Endothelial cell of umbilical vein (primary cell): ENCODE measurements at regions not wholly inside any gene's neighbourhood (a gene's known extent, or its start where the extent isn't known, plus 50 kb on each side); places are given as distances from the start of the nearest gene placed in this dataset.

ENCODE experiments used
- CTCF ChIP-seq, 2 donors: IDR thresholded peaks; 1 replicate in 1 of 2; 2 replicates in 1 of 2; pipeline ENCODE4 v1.5.1; 2011; ENCODE audit warnings: low read length in 2 of 2, mild to moderate bottlenecking in 2 of 2, moderate library complexity in 2 of 2, control low read depth in 1 of 2, inconsistent platforms in 1 of 2, low read depth in 1 of 2; ENCODE audit not compliant: insufficient read depth in 1 of 2; ENCODE audit errors: extremely low read depth in 1 of 2
- POLR2A ChIP-seq: IDR thresholded peaks from 2 replicates; pipeline ENCODE4 v1.6.1; 2012; ENCODE audit warnings: low read depth, mild to moderate bottlenecking, control low read depth, low read length
- POLR2AphosphoS5 ChIP-seq: IDR thresholded peaks from 2 replicates; pipeline ENCODE4 v1.6.1; 2012; ENCODE audit warnings: low read depth, mild to moderate bottlenecking, control low read depth, low read length, moderate library complexity; ENCODE audit not compliant: insufficient read depth

- TF ChIP-seq POLR2A (no peak), CTCF (IDR thresholded peaks at IDR 0.05; ENCODE audit: extremely low read depth in 1 of 2, insufficient read depth in 1 of 2, low read depth in 1 of 2, low read length in 2 of 2) (no peak), POLR2AphosphoS5 (no peak)
Observed at GRCh38 chr4:38356686-38357085, 307.3 kb upstream of the KLF3 start.
